ENCODE measurements at regions not wholly inside any gene's neighbourhood (a gene's known extent, or its start where the extent isn't known, plus 50 kb on each side); places are given as distances from the start of the nearest gene placed in this dataset.

DNA sequence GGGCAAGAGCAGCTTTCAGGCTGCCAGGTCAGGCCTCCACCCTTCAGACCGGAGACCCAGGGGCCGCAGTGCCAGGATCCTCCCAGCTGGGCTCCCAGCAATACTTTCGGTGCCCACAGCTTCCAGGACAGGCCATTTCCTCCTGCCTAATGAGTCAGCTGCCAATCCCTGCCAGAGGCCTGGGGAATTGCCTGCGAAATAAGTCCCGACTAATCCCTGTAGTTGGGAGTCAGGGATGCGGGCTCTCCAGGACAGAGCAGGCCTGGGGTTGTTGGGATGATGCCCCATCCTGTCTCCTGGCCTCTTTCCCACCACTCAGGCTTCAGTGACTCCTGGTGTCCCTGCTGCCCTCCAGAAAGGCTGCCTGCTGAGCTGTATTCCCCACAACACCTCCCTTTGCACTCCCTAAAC, 143.5 kb upstream of the UNC5B start:
- no peak for DNase-seq

DNA sequence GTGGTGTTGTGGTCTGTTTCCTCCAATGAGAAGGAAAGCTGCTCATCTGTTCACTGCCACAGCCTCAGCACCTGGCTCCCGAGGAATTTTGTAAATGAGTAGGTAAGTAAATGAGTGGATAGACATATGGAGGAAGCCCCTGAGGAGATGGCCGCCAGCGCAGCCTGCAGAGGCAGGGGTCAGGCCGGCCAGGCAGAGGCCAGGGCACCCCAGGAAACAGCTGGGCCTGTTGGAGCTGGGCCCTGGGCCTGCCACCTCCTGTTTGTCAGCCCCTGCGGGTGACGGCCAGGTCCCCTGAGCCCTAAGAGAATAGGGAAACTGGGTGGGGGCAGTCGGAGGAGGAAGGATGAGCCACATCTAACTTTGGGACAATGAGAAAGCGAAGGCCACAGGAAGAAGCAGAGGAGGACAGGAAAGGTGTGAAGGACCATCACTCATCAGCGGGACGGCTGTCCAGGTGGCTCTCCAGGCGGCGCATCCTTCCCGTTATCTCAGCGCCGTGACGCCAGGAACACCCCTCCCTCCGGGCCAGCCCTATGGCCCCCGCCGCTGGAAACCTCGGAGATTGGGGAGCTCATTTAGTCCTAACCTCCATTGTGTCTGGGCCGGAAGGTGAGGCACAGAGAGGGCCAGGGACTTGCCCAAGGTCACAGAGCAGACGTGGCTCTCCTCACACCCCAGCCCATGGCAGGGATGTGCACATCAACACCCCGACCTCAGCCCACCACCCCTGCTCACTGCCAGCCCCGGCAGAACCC, 142.3 kb upstream of the UNC5B start:
- no peak for DNase-seq

DNA sequence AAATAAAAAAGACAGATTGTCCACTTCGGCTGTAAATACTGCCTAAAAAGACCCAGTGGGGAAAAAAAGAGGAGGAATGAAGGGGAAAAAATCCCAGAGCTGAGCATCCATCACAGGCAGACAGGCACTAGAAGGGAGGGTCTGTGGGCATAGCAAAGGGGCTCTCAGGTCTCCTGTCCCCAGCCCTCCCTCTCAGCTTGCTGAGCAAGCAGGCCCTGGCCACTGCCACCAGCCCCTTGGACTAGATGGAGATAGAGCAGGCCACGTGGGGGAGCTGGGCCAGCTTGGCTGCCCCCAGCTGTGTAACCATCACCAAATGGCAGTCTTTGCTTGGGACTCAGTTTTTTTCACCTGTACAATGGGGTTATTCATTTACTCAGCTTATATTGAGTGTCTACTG, 141.6 kb upstream of the UNC5B start:
- no peak for DNase-seq

DNA sequence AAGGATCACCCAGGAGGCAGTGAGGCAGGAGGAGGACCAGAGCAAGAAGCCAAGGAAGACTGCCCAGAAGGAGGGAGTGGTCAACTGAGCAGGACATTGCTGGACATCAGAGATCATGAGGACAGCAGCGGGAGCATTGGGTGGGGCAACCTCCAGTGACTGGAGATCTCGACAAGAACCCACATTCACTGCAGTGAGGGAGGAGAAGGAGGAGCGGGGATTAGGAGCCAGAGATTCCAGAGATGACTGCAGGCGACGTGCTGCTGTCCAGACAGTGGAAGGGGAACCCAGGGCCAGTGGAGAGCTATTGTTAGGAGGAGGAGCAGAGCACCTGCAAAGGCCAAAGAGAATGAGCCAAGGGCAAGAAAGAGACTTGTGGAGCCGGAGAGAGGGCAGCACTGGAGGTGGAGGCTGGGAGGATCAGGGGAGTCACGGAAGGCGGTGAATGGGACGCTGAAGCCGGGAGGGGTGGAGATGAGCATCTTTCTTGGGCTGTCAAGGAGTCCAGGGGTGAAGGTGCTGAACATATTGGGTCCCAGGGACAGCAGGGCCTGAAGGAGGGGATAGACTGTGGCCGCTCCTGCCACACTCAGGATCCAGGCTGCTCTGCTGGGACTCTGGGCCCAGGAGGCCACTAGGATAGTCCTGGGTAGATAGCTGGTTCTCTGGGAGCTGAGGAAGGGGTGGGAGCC, 140.1 kb upstream of the UNC5B start:
- DNase-seq: no peak

DNA sequence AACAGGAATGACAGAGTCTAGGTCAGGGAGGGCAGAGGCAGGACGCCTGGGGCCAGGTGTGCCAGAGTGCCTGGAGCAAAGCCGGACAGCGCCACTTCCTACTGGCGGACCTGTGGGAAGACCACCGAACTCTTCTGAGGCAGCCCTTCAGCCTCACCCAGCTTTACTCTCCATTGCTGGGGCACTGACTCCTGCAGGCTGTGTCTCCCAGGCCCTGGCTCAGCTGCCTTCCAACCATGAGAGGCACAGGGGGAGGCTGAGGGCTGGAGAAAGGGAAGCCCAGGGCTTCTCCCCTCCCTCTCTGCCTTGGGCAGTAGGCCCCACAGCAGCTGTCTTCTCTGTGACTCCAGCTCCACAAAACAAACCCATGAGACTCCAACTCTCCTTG, 139.6 kb upstream of the UNC5B start:
- no peak for DNase-seq

DNA sequence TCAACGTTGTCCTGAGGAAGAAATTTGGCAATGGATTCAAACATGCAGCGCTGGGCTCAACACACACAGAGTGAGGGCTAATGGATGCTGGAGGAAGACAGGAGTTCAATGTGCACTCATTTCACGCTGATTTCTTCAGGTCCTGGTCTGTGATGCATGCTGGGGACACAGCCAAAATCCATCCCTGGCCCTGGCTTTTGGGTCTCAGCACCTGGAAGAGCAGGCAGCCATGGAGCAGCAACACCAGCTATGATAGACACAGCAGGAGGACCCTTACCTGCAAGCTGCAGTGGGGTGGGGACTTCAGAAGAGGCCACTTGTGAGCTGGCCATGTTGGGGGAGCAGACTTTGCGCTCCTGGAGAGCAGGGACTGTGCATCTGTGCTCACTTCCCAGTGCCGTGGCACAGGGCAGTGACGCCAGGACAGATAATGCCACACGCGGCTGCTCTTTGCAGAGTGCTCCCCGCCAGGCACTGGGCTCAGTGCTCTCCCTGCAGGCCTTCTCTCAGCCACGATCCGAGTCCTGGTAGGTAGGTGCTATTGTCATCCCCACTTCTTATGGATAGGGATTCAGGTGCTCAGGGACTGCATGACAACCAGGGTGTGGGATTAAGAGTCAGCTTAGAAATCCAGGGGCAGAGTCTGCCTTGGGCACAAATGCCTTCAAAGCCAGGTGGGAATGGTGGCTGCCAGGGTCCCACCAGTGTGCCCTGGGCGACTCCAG, 138.8 kb upstream of the UNC5B start:
- DNase-seq: no peak

DNA sequence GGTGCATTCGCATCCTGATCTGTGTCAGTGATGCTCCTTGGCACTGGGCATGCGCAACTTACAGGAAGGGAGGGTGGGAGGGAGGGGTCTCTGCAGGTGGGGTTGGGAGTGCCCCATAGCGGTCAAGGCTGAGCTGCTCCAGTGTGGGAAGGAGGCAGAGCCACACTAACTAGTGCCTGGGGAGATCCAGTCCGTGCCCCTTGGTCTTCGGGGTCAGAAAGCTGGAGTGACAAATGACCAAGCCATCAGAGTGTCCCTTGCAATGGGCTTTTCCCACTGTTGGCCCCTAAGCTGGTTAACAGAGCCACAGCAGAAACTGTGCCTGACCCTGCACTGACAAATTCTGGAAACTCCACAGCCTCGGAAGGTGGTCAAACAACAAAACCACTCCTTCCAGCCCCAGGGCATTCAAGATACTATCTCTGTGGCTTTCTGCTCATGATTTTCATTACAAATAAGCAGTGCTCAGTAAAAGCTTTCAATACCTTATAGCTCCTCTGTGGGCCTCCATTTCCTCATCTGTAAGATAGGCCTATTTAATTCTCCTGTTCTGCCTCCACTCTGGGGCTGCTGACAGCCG, 138.1 kb upstream of the UNC5B start:
- DNase-seq: no peak

DNA sequence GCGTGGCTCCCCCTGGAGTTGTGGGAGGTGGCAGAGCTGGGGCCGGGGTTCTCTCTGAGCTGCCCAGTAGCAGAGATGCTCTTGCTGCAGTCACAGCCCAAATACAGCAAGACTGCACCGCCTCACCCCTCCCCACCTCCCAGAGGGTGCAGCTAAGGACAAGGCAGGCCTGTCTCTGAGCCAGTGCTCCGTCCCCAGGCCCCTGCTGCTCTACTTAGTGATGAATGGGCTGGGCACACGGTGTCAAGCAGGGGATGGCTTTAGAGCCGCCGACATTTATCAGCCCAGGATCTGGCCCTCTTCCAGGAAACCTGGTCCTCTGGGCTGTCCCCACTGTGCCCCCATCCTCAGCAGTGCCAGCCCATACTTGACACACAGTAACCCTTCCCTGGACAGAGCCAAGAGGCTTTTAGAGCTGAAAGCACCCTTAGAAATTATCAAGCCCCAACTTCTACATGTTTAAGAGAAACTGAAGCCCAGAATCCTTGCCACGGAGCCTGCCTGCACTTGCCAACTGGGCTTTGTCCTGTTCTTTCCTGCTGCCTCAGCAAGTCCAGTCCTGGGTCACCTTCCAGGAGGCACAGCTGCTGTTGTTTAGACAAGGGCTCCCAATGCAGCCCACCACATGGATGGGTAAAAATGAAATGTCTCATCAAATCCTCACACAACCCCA, 137.1 kb upstream of the UNC5B start:
- no peak for DNase-seq

DNA sequence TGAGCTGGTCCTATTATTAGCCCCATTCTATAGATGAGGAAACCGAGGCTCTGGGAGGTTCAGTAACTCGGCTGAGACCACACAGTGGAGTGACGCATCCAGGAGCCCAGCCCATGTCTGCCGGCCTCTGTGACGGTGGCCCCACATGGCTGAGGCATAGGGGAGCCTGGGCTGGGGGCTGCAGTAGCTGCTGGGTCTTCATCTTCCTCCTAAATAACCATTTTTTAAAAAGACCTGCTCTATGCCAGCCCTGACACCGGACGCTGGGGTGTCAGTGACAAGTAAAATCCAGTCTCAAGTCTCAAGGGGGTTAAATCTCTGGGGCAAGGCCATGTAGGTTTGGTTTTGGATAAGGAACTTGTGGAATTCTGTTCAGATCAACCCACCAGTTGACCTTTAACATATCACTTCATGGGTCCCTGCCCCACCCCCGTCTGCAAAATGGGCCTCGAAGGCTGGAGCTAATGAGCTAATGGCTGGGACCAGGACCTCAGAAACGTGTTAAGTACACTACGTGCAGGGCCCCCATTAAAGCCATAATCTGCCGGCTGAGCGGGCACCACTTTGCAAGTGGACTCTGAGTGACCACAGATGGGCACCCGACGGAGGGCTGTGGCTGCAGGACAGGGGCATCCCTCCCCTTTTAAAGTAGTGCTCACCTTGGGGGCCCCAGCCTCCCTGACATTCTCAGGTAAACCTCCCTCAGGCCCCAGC, 136.5 kb upstream of the UNC5B start:
- no peak for DNase-seq

DNA sequence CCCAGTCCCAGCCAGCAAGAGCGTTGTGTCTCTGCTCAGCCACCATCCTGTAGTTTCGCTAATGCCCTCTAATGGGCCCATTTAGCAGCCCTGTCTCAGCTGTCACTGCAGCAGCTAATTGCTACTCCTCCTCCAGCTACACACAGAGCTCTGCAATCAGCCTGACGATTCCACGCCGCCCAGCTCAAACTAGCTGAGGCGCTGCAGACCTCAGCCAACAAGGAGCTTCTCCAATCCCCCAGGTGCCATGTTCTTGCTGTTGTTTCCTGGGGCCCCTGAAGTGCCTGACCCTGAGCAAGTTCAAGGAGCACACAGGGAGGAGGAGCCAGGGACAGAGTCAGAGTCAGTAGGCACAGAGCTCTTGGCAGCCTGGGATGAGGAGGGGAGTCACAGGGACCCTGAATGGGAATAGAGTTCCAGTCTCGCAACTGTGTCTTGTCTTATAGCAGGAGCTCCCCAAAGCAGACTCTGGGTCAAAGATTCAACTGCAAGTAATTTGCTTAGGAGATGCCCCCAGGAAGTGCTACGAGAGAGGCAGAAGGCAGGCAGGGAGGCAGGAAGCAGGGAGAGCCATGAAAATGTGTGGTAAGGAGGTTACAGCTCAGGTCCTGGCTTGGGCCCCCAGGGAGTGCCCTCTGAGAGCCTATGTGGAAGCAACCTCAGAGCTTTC, 135.8 kb upstream of the UNC5B start:
- no peak for DNase-seq

DNA sequence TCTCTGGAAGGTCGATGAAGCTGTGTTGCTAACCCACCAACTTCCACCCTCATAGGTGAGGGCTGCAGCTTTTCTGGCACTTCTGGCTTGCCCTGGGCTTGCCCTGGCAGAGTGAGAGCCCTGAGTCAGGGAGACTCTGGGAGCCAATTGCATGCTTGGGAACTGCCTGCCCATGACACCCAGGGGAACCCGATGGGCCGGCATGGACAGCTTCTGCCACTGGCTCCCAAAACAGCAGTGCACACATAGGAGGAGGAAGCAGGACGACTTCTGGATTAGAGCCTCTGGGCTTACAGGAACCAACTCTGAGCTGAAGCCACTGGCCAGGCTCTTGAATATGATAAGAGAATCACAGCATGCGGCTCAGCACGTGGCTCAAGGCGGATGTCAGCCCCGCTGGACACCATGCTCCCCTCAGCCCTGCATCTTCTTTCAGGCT, 135.2 kb upstream of the UNC5B start:
- no peak for DNase-seq

DNA sequence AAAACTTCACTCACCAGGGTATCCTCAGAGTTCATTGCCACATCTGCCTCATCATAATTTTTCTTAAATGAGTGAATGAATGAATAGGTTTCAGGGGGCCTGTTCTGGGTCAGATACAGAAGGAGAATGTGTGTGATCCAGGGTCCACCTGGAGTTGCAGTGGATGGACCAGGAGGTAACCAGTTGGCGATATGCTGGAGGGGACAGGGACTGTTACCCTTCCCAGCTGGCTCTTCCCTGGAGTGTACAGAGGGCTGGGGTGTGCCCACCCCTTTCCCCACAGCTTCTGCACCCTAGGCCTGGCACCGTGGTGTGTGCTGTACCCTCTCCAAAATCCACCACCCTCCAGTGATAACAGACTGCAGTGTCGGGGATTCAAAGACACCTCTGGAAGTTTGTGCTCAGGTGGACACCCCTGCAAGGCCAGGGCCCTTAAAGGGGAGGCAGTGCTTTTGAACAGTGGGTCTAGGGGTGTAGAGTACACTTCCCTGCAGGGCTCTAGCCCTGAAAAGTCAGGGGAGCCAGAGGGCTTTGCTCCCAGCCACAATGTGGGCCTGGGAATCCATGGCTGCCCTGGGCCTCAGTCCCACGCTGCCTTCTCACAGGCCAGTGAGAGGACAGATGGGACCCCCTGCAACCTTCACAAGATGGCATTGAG, 134.4 kb upstream of the UNC5B start:
- DNase-seq: no peak

DNA sequence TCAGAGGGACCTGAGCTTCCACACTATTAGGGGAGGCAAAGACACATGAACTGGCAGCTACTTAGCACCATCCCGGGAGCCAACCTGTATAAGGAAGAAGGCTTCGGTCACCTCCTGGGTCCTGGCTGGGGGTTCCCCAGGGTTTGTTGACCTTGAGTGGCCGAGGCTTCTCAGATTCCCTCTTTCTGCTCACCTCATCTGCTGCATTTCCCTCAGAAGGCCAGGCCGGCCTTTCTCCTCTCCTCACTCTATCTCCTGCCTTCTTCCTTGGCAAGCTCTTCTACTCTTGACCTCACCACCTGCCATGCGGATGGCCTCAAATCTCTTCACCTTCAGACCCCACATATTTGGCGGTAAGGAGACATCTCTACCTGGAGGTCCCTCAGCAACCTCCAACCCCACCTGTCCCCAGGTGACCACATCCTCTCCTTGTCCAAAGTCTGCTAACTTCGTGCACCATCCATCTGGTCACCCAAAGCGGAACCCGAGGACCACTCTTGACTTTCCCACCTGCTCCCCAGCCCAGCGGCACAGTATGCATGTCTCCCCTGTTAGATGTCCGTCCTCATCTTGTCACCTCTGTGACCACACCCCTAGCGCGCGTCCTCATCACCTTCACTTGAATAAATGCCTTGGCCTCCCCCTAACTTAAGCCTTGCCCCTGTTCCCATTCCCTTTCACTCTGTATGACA, 133.8 kb upstream of the UNC5B start:
- DNase-seq: no peak

DNA sequence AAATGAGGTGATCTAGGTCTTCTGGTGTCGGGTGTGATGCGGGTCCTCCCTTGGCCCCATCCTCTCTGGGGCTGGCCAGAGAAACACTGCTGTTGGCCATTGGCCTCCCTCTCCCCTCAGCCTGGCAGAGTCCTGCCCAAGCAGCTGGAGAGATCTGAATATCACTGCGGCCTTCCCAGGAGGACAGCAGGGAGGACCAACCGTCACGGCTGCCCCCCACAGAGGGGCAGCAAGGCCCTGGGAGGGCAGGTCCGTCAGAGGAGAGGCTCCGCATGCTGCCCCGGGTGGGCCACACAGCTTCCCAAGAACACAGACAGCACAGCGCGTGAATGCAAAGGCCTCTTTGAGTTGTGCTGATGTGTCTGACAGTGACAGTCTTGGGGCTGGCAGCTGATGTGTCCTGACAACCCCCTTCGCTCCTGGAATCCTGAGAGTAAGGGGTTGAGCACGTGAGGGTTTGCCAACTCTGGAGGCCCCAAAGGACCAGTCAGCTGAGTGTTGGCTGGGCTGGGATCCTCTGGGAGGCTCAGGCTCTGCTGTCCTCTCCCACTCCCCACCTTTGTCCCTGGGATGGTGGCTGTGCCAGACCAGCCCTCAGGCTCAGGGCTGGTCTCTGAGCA, 132.5 kb upstream of the UNC5B start:
- no peak for DNase-seq

DNA sequence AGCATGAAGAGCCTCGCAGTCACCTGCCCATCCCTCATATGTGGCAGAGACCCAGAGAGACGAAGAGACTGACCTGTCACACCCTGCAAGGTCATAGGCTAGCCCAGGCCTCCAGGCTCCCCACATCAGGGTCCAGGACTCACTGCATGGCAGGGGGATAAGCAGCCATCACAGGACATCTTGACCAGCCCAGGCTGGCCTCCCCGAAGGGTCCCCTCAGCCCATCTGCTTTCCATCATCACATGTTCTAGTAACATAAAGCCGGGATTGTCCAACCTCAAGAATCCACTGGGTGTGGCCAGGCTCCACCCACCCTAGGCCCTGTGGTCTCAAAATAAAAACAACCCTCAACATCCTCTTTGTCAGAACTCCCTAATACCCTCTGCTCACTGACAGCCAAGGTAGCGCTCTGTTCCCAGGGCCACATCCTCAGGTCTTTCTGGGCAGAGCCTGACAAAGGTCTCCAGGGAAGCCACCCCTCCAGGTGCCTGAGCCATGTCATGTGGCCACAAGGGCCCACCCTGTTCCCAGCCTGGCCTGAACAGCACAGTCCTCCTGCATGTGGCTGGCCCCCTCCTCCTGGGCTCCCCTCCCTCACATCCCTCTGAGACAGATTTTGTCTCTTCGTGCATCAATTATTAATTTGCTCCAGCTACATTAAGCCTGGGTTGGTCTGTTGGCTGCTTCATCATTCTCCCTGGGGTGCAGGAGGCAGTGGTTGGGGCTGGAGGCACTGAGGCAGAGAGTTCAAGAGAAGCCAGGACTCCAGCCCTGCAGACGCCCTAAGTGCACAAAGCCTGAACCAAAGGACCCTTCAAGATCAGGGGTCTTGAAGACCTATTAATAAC, 131.8 kb upstream of the UNC5B start:
- DNase-seq: no peak

DNA sequence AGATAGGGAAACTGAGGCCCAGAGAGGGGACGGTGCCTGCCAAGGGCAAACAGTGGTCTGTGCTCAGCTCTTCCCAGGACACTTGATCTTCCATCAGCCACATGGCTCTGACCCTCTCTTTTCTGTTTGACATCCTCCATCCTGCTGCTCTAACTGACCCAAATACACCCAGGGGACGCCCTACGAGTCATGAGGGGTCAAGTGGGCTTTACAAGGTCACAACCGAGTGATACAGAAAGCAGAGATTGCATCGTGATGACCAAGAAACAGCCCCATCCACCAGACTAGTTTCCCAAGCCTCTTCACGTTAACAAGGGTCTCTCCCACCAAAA, 131.2 kb upstream of the UNC5B start:
- DNase-seq: no peak

DNA sequence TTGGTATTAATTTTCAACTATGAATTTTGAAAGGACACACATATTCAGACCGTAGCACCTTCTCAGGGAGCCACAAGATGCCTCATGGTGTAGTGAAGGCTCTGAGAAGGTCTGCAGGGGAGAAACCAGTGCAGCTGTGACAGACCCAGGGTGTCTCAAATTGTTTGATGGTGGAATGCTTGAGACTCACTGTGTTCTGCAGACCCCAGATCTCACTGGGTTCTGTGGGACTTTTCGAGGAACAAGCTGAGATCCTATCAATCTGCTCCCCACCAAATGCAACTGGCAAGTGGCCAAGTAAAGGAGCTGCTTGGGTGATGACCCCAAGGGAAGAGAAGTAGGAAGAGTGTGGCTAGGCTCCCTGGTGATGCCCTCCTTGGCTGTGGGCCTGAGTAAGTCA, 130.5 kb upstream of the UNC5B start:
- no peak for DNase-seq
